Epithelial cell of esophagus (primary cell): ENCODE measurements at regions not wholly inside any gene's neighbourhood (a gene's known extent, or its start where the extent isn't known, plus 50 kb on each side); places are given as distances from the start of the nearest gene placed in this dataset.

ENCODE experiments used
- DNase-seq: peaks from one replicate; pipeline ENCODE4 v3.0.0; 2010; ENCODE audit warnings: low read depth
- H3K4me3 ChIP-seq: 2 replicates; pipeline ENCODE4 v1.5.1; 2011; ENCODE audit warnings: mild to moderate bottlenecking, low read length, control low read depth
- TF ChIP-seq, protein P1 (sequence below): IDR thresholded peaks from 2 replicates; pipeline ENCODE4 v1.5.1; 2011; ENCODE audit warnings: low read depth, mild to moderate bottlenecking, low read length, control low read depth, inconsistent platforms; ENCODE audit not compliant: insufficient read depth; ENCODE audit errors: missing control alignments

- H3K4me3 ChIP-seq: no peak overlapping the region
- DNase-seq: no peak
- TF ChIP-seq, protein P1, sequence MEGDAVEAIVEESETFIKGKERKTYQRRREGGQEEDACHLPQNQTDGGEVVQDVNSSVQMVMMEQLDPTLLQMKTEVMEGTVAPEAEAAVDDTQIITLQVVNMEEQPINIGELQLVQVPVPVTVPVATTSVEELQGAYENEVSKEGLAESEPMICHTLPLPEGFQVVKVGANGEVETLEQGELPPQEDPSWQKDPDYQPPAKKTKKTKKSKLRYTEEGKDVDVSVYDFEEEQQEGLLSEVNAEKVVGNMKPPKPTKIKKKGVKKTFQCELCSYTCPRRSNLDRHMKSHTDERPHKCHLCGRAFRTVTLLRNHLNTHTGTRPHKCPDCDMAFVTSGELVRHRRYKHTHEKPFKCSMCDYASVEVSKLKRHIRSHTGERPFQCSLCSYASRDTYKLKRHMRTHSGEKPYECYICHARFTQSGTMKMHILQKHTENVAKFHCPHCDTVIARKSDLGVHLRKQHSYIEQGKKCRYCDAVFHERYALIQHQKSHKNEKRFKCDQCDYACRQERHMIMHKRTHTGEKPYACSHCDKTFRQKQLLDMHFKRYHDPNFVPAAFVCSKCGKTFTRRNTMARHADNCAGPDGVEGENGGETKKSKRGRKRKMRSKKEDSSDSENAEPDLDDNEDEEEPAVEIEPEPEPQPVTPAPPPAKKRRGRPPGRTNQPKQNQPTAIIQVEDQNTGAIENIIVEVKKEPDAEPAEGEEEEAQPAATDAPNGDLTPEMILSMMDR: no peak
Measured at GRCh38 chr15:91374336-91374735, 274.3 kb downstream of the SV2B start.

DNA sequence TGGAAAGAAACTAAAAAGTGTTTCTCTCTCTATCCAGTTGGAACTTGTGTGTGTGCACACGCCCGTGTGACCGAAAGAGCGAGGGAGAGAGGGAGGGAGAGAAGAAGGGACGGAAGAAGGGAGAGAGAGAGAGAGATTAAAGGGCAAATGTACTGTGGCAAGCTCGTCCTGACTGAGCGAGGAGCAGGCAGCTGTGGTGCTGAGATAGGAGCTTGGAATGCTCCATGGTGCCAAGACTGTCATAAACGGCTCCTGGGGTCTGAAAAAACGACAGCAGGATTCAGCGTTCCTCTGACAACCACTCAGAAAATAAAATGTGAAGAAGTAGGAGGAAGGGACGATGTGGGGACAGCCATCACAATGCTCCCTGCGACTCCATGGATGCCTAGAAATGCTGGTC lies 276.0 kb downstream of the SV2B start:
- no peak for DNase-seq
- TF ChIP-seq, protein P1: no peak
- H3K4me3 ChIP-seq: no peak overlapping the region

GRCh38 chr15:91380114-91380513 lies 280.1 kb downstream of the SV2B start:
- H3K4me3 ChIP-seq: no peak overlapping the region
- TF ChIP-seq, protein P1: no peak
- DNase-seq: peak; percentile 24

- no peak overlapping the region for H3K4me3 ChIP-seq
- DNase-seq: no peak
- TF ChIP-seq, protein P1: no peak
Measured at GRCh38 chr15:91383532-91383931, 283.5 kb downstream of the SV2B start.

DNA sequence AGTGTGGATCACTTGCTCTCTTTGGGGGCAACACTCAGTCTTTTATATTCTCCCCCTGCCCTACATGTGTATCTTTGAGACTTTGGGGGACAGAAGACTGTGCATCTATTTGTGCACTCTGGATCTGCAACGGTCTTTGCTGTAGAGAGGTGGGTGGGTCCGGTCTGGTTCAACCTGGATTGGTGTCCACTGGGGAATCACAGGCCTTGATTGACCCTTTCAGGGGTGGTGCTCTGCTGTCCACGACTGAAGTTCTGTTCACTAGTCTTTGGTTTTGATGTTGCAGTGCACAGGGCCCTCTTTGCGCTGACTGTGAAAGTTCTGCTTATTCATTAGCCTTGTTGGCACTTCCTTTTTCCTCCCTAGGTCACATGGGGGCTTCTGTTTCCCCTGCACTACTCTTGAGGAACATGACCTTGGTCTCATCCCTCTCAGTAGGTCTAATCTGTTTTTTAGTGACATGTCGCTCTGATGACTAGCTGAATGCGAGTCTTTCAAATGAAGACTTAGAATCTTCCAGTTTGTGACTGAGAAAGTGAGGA lies 284.2 kb downstream of the SV2B start:
- DNase-seq: no peak
- H3K4me3 ChIP-seq: no peak overlapping the region
- TF ChIP-seq, protein P1: no peak

GRCh38 chr15:91385311-91385710 lies 285.3 kb downstream of the SV2B start:
- TF ChIP-seq, protein P1: no peak
- no peak overlapping the region for H3K4me3 ChIP-seq
- DNase-seq: peak; percentile 55

GRCh38 chr15:91393186-91393585 lies 293.1 kb downstream of the SV2B start:
- TF ChIP-seq, protein P1: no peak
- DNase-seq: no peak
- no peak overlapping the region for H3K4me3 ChIP-seq
